Fibroblast of skin of back (primary cell): ENCODE measurements at regions not wholly inside any gene's neighbourhood (a gene's known extent, or its start where the extent isn't known, plus 50 kb on each side); places are given as distances from the start of the nearest gene placed in this dataset.
"Not testable (repeated sequence)": the region's sequence is repeated elsewhere in the genome, so short reads cannot be mapped to it uniquely, and the experiment has no call there.

ENCODE experiments used
- DNase-seq: peaks from one replicate; pipeline ENCODE4 v3.0.0-alpha.2; 2013

DNA sequence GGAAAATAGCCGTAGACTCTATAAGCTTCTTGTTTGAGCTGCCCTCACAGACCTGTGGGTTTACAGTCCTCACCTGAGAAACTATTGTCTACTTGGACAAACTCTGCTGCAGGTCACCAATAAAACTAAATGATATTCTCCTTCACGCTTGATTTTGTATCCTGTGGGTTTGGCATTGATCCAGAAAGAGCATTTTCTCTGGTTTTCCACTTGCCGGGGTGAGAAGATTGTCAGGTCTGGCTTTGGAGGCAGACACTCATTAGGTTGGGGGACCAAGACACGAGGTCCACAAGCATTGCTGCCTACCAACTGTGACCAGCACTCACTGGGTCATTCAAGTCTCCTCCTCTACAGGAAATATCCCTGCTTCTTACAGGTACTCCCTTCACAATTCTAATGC, 68.5 kb downstream of the CDC14C start:
- DNase-seq = no peak

- peak; percentile 3 for DNase-seq
Measured at GRCh38 chr7:49001610-49002033, 77.3 kb downstream of the CDC14C start.

DNA sequence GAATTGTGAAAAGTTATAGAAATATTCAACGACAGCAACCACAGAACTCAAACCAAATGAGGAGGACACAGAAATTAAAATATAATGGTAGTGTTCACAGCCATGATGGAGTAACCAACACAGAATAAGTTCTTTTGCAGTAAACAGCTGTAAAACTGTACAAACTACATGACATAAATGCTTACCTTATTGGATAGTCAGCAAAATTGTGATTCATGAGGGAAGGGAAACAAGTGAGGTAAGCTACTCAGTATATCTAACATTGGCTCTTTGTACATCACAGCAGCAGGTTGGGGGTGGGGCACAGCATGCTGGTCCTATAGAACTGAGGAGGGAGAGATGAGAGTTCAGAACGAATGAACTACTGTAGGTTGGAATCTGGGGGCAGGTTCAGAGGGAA, 86.4 kb downstream of the CDC14C start:
- DNase-seq = no peak

DNA sequence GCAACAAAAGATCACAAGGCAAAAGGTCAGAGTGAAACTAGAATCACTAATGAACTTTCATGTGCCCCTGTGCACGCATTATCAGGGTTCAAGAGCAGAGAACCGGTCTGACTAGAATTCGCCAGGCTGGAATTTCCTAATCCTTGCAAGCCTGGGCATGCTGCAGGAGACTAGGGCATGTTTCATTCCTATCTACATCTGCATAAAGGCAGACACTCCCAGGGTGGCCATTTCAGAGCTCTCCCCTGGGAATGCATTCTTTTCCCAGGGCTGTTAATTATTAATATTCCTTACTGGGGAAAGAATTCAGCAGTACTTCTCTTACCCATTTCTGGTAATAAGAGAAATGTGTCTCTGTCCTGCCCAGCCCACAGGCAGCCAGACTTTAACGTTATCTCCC, 90.5 kb downstream of the CDC14C start:
- DNase-seq = no peak

DNA sequence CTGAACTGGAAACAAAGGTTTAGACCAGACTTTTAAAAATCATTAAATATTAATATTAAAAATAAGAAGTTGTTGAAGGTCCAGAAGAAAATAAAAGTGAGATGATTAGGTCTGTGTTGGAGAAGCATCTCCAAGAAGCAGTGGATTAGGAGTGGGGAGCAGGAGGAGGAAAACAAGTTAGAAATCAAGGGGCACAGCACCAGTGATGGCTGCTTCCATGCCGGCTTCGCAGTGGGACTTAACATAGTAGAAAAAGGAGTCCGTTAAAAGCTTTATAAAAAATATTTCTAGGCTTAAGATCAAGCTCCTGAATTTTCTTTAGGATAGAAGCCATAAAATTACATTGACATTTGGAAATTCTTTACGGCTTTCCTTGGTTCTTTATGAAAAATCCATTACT, 95.8 kb downstream of the CDC14C start:
- DNase-seq = no peak

- no peak for DNase-seq
Measured at GRCh38 chr7:49022448-49022847, 98.1 kb downstream of the CDC14C start.

DNA sequence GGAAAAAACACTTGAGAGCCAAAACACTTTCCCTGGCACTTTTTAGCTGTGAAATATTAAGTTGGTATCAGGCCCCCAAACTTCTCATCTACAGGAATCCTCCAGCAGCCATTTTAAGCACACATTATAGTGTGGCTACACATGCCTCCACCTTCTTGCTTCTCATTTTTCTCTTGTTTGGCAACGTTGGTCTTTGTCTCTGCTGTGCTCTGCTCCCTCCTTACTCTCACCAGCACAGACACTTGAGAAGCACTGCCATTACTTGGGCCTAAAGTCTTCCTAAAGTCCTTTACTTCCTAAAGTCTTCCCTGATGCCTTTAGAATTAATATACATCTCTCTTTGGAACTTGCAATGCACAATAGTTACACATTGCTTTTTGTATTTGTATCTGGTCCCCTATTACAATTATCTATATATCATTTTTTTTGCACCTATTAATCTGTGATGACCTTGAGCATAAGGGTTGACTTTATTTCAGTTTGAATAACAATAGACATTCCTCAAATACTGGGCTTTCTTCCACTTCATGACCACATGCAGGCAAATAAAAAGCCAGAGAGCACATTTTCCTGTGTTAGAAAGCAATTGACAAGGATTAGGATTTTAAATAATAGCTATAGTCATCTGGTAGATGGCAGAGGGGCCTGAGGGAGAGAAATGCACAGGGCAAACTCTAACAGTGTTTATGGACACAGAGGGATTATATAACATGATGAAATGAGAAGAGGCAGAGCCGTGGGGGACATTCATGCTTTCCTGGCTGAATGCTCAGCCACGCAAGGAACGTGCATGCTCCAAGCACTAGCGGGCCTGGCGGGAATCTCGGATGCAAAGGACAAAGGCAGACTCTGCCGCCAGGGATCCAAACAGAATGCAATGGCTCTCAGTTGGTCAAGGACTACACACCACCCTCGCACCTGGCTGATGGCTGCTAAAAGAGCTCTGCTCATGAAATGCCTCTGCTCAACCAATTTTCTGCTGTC, 99.3 kb downstream of the CDC14C start:
- DNase-seq = no peak

- no peak for DNase-seq
Measured at GRCh38 chr7:49030221-49030620, 105.9 kb downstream of the CDC14C start.

GRCh38 chr7:49033140-49033539, 108.8 kb downstream of the CDC14C start:
- DNase-seq = not testable (repeated sequence)

DNA sequence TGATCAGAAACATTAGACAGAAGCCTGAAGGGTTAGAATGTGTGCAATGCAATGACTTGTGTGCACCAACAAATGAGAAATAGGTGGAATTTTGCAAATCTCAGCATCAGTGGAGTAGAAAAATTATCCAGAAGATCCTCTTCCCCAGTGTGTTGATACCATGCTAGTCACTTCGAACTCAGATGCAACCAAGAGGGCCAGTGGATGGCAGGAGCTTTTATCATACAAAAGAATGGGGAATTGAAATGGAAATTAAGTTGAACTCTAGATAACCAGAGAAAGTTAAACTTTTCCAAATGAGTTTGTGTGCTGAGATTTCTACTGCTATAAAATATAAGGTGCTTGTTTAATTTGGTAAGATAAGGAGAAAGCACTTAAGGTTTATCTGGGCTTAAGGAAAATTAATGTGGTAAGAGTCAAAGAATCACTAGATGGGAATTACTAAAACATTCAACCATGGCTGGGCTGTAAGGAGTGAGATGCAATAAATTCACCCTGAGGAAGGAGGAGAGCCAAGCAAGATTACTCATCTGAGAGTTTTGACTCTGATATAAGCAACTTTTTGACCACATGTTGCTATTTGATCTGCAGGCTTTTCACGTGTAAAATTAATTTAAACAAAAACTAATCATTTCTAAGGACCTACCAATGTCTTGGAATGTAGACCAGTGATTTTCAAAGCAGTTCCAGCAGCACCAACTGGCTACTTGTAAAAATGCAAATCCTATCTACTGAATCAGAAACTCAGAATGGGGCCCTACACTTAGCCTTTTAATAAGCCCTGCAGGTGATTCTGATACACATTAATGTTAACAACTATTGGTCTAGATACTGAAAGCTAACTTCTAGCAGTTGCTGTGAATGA, 113.2 kb downstream of the CDC14C start:
- no peak for DNase-seq

GRCh38 chr7:49038821-49039358, 114.5 kb downstream of the CDC14C start:
- DNase-seq = no peak

DNA sequence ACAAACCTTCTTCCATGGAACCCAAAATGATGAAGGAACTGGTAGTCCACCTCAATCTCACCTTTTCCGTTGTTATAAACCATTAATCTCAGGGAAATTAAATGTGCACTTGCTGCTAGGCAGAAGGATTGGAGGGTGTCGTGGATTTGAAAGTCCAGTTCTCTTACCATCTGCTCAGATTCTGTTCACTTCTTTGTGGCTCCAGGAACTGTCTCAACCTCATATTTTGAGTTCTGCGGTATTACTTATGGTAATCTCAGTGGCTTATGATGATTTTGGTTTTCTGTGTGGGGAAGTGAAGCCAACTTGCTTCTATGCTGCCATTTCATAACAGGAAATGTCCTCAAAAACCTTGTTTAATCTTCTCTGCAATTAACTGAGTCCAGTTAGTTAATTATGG, 136.4 kb downstream of the CDC14C start:
- DNase-seq = no peak

DNA sequence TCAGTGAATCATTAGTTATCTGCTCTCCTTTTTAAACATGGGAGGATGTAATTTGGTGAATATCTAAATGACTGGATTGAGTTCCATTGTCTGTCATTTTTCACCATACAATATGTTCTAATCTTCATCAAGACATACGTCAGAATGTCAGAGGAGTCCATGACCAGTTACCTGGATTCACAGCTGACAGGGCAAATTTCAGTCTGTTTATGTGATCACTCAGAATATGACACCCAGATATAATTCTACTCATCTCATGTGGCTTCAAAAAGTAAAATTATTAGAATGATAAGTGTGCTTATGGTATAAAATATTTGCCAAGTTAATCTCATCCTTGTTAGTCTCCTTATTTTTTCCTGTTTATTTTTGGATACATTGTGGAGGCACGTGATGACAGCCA, 150.2 kb downstream of the CDC14C start:
- no peak for DNase-seq

DNA sequence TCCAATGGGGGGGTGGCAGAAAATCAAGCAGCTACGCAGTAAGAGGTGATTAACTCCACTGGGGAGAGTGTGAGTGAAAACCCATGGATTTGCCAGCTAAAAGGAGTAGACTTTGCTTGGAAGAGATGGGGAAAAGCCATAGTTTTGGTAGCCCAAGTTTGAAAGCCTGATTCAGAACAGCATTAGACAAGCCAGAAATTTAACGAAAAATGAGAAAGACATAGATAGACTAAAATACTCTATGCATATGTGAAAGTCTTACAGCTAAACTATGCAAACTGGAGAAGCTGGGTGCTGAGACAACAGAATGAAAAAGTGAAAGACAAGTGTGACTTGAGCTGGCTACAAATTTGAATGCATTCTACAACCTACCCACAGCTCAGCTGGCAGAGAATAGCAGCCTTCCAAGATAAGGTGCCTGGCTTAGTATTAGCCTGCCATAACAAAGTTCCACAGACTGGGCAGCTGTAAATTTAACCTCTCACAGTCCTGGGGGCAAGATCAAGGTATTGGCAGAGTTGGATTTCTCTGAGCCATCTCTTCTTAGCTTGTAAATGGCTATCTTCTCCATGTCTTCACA, 156.6 kb downstream of the CDC14C start:
- no peak for DNase-seq

DNA sequence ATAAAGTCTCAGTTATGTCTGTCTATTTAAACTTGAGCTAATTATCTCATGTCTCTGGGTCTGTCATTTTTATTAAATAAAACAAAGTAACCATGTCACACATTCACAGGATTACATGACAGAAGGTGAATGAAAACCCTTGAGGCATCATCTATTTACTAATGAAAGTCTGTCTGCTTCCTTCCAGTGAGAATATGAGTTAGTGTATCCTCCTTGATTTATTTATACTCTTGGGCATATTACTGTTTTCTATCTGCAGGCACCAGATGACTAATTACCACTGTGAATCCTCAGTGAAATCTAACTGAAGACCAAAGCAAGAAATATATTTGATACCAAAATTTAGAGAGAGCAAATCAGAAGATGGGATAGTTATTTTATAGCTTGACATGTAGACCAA, 163.7 kb downstream of the CDC14C start:
- no peak for DNase-seq

GRCh38 chr7:49089717-49090116, 165.4 kb downstream of the CDC14C start:
- DNase-seq = no peak

- no peak for DNase-seq
Measured at GRCh38 chr7:49091089-49091488, 166.7 kb downstream of the CDC14C start.

DNA sequence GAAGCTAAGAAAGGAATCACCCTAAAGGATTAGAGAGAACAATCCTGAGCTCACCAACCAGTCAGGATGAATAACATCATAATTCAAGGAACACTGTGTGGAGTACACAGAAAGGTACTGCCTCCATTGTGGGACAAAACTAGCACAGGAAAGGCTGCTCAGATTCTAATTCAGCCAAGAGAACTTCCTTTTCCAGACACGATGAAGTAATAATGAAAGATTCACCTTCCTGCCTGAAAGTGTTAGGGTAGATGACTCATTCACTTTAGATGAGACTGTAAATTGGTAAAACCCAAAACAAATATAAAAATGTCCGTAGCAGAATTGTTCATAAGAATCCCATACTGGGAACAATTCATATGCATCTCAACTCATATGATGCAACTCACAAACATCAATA, 167.2 kb downstream of the CDC14C start:
- DNase-seq = no peak

GRCh38 chr7:49093218-49093617, 168.9 kb downstream of the CDC14C start:
- DNase-seq = no peak

- DNase-seq = no peak
Measured at GRCh38 chr7:49094866-49095265, 170.5 kb downstream of the CDC14C start.

DNA sequence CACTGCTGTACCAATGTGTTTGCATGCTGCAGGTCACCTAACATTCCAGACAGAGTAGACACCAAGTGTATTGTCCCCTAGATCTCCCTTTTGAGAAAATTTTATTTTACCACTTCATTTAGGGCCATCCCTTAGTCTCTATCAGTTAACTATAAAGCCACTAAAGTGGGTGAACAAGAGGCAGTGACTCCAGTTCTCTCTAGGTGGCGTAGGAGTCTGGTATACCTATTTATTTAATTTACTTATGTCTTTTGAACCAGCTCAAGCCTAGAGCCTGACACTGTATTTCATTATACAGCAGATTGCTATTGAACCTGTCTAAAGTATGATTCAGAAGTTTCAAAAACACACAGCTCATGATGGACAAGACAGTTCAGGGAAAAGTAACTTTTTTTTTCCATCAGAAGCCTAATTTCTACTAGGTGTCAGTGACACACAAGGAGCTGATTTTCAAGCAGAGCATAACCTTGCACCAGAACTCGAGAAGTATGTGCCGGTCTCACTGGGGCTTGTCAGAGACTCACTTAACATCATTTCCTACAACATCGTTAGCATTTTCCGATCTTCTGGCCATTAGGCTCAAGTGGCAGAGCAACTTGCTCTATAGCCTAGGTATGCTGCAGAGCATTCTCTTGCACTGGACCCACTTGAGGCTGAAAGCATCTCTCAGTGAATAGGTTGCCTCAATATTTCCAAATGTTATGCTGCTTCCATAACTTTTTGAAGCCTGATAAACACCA, 175.4 kb downstream of the CDC14C start:
- no peak for DNase-seq
